Calu3 (cell line): ENCODE measurements at regions not wholly inside any gene's neighbourhood (a gene's known extent, or its start where the extent isn't known, plus 50 kb on each side); places are given as distances from the start of the nearest gene placed in this dataset.
"Not testable (repeated sequence)": the region's sequence is repeated elsewhere in the genome, so short reads cannot be mapped to it uniquely, and the experiment has no call there.

Experiments used
- BruUV-seq: library from RNA; stranded (reverse); fragments of 400-500 nt; replicated peaks from 2 replicates; lab custom pipeline; 2021; lab: Mats Ljungman, UMichigan
- CTCF ChIA-PET: fragments of 300-600 bp; sonication (Branson Sonifier 250); formaldehyde crosslinking; loops from one replicate; lab custom pipeline; 2022; ENCODE audit warnings: antibody characterized with exemption; lab: Charles Lee
- DNase-seq: peaks from one replicate; pipeline ENCODE4 v3.0.0; 2022
- H3K27ac Mint-ChIP-seq: one replicate; pipeline ENCODE4 v1.8.0; 2022; ENCODE audit warnings: mixed read lengths; ENCODE audit not compliant: unreplicated experiment
- H3K27me3 Mint-ChIP-seq: one replicate; pipeline ENCODE4 v1.8.0; 2022; ENCODE audit warnings: mixed read lengths; ENCODE audit not compliant: unreplicated experiment
- H3K36me3 Mint-ChIP-seq: one replicate; pipeline ENCODE4 v1.8.0; 2022; ENCODE audit warnings: mild to moderate bottlenecking, moderate library complexity, mixed read lengths; ENCODE audit not compliant: insufficient read depth, unreplicated experiment
- H3K4me1 Mint-ChIP-seq: one replicate; pipeline ENCODE4 v1.8.0; 2022; ENCODE audit warnings: mild to moderate bottlenecking, low read depth, mixed read lengths; ENCODE audit not compliant: unreplicated experiment
- H3K4me3 Mint-ChIP-seq: one replicate; pipeline ENCODE4 v1.8.0; 2022; ENCODE audit warnings: mild to moderate bottlenecking, low read depth, moderate library complexity, mixed read lengths; ENCODE audit not compliant: unreplicated experiment
- H3K9me3 Mint-ChIP-seq: one replicate; pipeline ENCODE4 v1.8.0; 2022; ENCODE audit warnings: low read depth, mixed read lengths; ENCODE audit not compliant: unreplicated experiment
- intact Hi-C: fragments of 100-400 bp; cut with micrococcal nuclease; formaldehyde crosslinking; loops from one replicate; pipeline ENCODE4 v1.10.0; 2022; ENCODE audit not compliant: unreplicated experiment
- TF ChIP-seq, protein P1 (sequence below): fragments of 200-600 bp; IDR thresholded peaks from one replicate; pipeline ENCODE4 v1.8.0; 2022; ENCODE audit warnings: antibody characterized with exemption; ENCODE audit not compliant: unreplicated experiment

DNA sequence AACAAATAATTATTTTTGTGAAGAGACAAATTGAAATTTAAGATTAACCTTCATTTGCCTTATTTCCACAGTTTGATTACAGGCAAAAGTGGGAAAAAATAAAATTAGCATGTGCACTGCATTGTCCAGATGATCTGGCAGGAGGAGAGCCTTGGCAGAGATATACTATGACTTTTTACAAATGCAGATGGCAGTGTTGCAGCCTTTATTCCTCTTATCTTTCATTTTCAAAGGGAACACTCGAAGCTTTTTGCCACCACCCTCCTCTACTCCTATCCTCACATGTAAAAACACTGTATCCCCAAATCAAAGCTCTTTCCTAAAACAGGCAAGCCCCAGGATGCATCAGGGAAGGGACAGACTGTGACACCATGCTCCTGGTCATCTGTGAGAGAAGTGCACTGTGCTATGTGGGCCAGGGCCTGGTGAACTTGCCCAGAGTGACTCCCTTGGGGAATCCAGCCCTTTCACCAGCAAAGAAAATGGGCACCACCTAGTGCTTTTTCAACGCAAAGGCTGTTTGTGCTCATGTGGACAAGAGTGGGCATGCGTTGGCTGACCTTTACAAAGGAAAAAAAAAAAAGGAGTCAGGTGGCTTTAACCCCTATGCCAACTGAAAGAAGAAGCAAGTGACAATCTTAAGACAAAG is 74.7 kb upstream of the ETAA1 start:
- TF ChIP-seq, protein P1, sequence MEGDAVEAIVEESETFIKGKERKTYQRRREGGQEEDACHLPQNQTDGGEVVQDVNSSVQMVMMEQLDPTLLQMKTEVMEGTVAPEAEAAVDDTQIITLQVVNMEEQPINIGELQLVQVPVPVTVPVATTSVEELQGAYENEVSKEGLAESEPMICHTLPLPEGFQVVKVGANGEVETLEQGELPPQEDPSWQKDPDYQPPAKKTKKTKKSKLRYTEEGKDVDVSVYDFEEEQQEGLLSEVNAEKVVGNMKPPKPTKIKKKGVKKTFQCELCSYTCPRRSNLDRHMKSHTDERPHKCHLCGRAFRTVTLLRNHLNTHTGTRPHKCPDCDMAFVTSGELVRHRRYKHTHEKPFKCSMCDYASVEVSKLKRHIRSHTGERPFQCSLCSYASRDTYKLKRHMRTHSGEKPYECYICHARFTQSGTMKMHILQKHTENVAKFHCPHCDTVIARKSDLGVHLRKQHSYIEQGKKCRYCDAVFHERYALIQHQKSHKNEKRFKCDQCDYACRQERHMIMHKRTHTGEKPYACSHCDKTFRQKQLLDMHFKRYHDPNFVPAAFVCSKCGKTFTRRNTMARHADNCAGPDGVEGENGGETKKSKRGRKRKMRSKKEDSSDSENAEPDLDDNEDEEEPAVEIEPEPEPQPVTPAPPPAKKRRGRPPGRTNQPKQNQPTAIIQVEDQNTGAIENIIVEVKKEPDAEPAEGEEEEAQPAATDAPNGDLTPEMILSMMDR, result peak; percentile 71
- intact Hi-C loops, result loop anchor here (1.0 to 10.0 kb wide), 8 partner anchors 32 to 888 kb away; partner anchors contain the start of gene MEIS1
- Mint-ChIP-seq H3K36me3 (no peaks in the 10 kb centered on the region), H3K27ac (peak overlapping the region; percentile 87), H3K27me3 (no peaks in the 10 kb centered on the region), H3K9me3 (no peaks in the 10 kb centered on the region), H3K4me1 (peaks cover 29% of the 10 kb centered on the region), H3K4me3 (peak overlapping the region; percentile 12)
- peak; percentile 73 for DNase-seq
- CTCF ChIA-PET, result interaction anchor here (1.1 kb wide), 1 partner anchor 524 kb away, joined by 4 read pairs; no protein-coding TSS in a partner anchor
- no TSS peak for BruUV-seq

DNA sequence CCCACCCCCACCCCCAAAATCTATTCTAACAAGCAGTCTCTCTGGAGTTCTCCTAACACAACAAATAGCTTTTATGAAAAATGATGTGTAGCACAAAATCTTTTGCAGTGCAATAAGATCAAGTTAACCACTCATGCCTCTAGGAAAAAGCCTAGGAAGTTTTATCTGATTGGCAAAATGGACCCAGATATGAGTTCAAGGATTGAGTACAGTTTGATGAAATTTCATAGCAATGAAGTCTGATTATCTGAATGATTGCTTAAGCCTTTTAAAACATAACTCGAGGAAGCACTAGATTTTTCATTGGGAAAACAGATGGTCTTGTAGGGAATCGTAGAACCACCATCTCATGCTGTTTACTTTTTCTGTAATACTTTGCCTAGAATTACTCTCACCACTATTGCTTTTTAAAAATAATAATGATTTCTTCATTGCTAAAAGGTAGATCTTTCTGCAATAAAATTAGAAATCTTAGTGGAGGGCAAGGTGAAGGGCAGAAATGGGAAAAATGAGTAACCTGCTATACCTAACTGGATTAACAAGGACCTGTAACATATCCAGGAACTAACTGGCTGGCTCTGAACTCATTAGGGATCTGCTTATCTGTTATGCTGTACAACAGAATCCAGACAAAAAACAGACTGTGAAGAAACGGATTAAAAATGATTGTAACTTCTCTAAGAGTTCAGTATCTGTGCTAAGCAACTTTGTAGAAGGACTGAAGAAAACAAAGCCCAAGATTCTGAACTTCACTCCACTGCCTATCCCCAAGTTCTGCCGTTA is 73.7 kb upstream of the ETAA1 start:
- H3K4me3 Mint-ChIP-seq, result no peak overlapping the region
- TF ChIP-seq, protein P1, result no peak
- H3K27ac Mint-ChIP-seq, result peak overlapping the region; percentile 42
- peaks cover 29% of the 10 kb centered on the region for H3K4me1 Mint-ChIP-seq
- CTCF ChIA-PET, result interaction anchor here (1.1 kb wide), 1 partner anchor 523 kb away, joined by 4 read pairs; no protein-coding TSS in a partner anchor
- DNase-seq, result no peak
- H3K9me3 Mint-ChIP-seq, result no peaks in the 10 kb centered on the region
- BruUV-seq, result no TSS peak
- H3K36me3 Mint-ChIP-seq, result no peaks in the 10 kb centered on the region
- no peaks in the 10 kb centered on the region for H3K27me3 Mint-ChIP-seq
- intact Hi-C loops, result loop anchor here (2.0 to 10.0 kb wide), 6 partner anchors 87 to 889 kb away; partner anchors contain the start of gene MEIS1

DNA sequence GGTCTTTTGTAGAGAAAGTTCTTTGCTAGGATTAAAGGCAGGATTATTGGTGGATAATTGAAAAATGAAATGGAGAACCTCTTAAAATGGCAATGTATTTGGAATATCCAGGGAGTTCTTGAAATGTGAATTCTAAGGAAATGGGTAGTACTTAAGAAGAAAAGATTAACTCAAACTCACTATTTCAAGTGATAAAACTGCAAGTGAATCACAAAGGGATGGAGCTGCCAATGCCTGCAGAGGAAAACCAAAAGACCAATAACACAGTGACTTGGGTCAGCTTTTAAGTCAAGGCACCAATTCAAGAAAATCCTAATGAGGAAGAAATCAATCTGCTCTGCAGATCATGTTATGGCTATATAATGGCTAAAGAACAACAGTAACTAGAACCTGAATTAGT is 67.6 kb upstream of the ETAA1 start:
- H3K27me3 Mint-ChIP-seq, result no peaks in the 10 kb centered on the region
- CTCF ChIA-PET, result no interaction called here
- no peak overlapping the region for H3K4me3 Mint-ChIP-seq
- H3K9me3 Mint-ChIP-seq, result no peaks in the 10 kb centered on the region
- no peak overlapping the region for H3K27ac Mint-ChIP-seq
- DNase-seq, result no peak
- H3K4me1 Mint-ChIP-seq, result peaks cover 11% of the 10 kb centered on the region
- no peaks in the 10 kb centered on the region for H3K36me3 Mint-ChIP-seq
- TF ChIP-seq, protein P1, result no peak
- BruUV-seq, result no TSS peak
- intact Hi-C loops, result loop anchor here (10.0 kb wide), 3 partner anchors 345 to 895 kb away; partner anchors contain the start of gene MEIS1

DNA sequence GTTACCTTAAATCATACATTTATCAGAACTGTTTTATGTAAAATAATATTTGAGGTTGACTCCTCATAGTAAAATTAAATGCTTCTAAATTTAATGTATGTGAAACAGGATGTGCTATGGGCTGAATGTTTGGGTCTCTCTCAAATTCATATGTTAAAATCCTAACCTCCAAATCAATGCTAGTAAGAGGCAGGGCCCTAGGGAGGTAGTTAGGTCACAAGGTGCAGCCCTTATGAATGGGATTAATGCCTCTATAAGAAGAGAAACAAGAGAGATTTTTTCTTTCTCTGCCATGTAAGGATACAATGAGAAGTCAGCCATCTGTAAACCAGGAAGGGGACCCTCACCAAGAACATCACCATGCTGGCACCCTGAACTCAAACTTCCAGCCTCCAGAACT is 67.2 kb upstream of the ETAA1 start:
- CTCF ChIA-PET, result no interaction called here
- no peak overlapping the region for H3K27ac Mint-ChIP-seq
- BruUV-seq, result no TSS peak
- intact Hi-C loops, result loop anchor here (10.0 kb wide), 3 partner anchors 345 to 895 kb away; partner anchors contain the start of gene MEIS1
- TF ChIP-seq, protein P1, result no peak
- no peaks in the 10 kb centered on the region for H3K36me3 Mint-ChIP-seq
- H3K9me3 Mint-ChIP-seq, result no peaks in the 10 kb centered on the region
- peaks cover 7% of the 10 kb centered on the region for H3K4me1 Mint-ChIP-seq
- no peaks in the 10 kb centered on the region for H3K27me3 Mint-ChIP-seq
- H3K4me3 Mint-ChIP-seq, result no peak overlapping the region
- no peak for DNase-seq

DNA sequence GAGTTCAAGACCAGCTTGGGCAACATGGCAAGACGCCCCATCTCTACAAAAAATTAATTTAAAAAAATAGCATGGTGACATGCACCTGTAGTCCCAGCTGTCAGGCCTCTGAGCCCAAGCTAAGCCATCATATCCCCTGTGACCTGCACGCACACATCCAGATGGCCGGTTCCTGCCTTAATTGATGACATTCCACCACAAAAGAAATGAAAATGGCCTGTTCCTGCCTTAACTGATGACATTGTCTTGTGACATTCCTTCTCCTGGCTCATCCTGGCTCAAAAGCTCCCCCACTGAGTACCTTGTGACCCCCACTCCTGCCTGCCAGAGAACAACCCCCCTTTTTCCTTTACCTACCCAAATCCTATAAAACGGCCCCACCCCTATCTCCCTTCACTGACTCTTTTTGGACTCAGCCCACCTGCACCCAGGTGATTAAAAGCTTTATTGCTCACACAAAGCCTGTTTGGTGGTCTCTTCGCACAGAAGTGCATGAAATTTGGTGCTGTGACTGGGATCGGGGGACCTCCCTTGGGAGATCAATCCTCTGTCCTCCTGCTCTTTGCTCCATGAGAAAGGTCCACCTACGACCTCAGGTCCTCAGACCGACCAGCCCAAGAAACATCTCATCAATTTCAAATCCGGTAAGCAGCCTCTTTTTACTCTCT is 65.6 kb upstream of the ETAA1 start:
- H3K36me3 Mint-ChIP-seq, H3K9me3 Mint-ChIP-seq, H3K27me3 Mint-ChIP-seq, H3K27ac Mint-ChIP-seq, H3K4me3 Mint-ChIP-seq, BruUV-seq, H3K4me1 Mint-ChIP-seq, intact Hi-C loops, DNase-seq, CTCF ChIA-PET: not testable (repeated sequence)
